WTC11 (cell line): ENCODE measurements at regions not wholly inside any gene's neighbourhood (a gene's known extent, or its start where the extent isn't known, plus 50 kb on each side); places are given as distances from the start of the nearest gene placed in this dataset.

ENCODE experiments used
- ATAC-seq: fragments of 200-7000 bp; cut with Tn5 transposase; 2 replicates; pipeline ENCODE4 v1.10.0; 2021; ENCODE audit warnings: mild to moderate bottlenecking, moderate library complexity
- CTCF ChIA-PET: fragments of 300-600 bp; sonication (Branson Sonifier 250); formaldehyde crosslinking; loops from one replicate; lab custom pipeline; 2021; ENCODE audit warnings: antibody characterized with exemption; lab: Charles Lee
- POLR2A ChIA-PET: fragments of 350-600 bp; sonication (Branson Sonifier 250); formaldehyde crosslinking; loops from one replicate; lab custom pipeline; 2021; ENCODE audit warnings: antibody characterized with exemption; lab: Charles Lee
- DNase-seq: peaks from one replicate; pipeline ENCODE4 v3.0.0; 2021; ENCODE audit warnings: low spot score
- H3K27ac Mint-ChIP-seq: 2 replicates; pipeline ENCODE4 v1.8.0; 2021; ENCODE audit warnings: mixed read lengths
- H3K27me3 Mint-ChIP-seq: 2 replicates; pipeline ENCODE4 v1.8.0; 2021; ENCODE audit warnings: low read depth, mild to moderate bottlenecking, moderate library complexity, mixed read lengths
- H3K36me3 Mint-ChIP-seq: 2 replicates; pipeline ENCODE4 v1.8.0; 2021; ENCODE audit warnings: mixed read lengths
- H3K4me1 Mint-ChIP-seq: 2 replicates; pipeline ENCODE4 v1.8.0; 2022; ENCODE audit warnings: mixed read lengths
- H3K4me3 Mint-ChIP-seq: 2 replicates; pipeline ENCODE4 v1.8.0; 2021; ENCODE audit warnings: mild to moderate bottlenecking, moderate library complexity, mixed read lengths
- H3K9me3 Mint-ChIP-seq: 2 replicates; pipeline ENCODE4 v1.8.0; 2021; ENCODE audit warnings: mixed read lengths
- ATF2 ChIP-seq: sonication (generic); formaldehyde crosslinking; IDR thresholded peaks from 2 replicates; pipeline ENCODE4 v1.8.1; 2022; ENCODE audit warnings: low read depth, missing genetic modification reagents, borderline replicate concordance
- ATF6 ChIP-seq: sonication (generic); formaldehyde crosslinking; IDR thresholded peaks from 2 replicates; pipeline ENCODE4 v1.8.1; 2023; ENCODE audit warnings: mild to moderate bottlenecking, missing genetic modification reagents
- E2F4 ChIP-seq: sonication (generic); formaldehyde crosslinking; IDR thresholded peaks from 2 replicates; pipeline ENCODE4 v1.8.1; 2022; ENCODE audit warnings: low read depth, mild to moderate bottlenecking, moderate library complexity, missing genetic modification reagents, borderline replicate concordance
- FOXK1 ChIP-seq: sonication (generic); formaldehyde crosslinking; IDR thresholded peaks from 2 replicates; pipeline ENCODE4 v1.8.0; 2022; ENCODE audit warnings: mild to moderate bottlenecking, moderate library complexity, missing genetic modification reagents
- FOXP4 ChIP-seq: sonication (generic); formaldehyde crosslinking; IDR thresholded peaks from 2 replicates; pipeline ENCODE4 v1.8.0; 2022; ENCODE audit warnings: mild to moderate bottlenecking, missing genetic modification reagents
- KAT7 ChIP-seq: sonication (generic); formaldehyde crosslinking; IDR thresholded peaks from 2 replicates; pipeline ENCODE4 v1.8.1; 2023; ENCODE audit warnings: missing genetic modification reagents, mild to moderate bottlenecking, borderline replicate concordance
- MXD4 ChIP-seq: fragments of 250-450 bp; sonication (Bioruptor Pico); IDR thresholded peaks from 2 replicates; pipeline ENCODE4 v1.8.0; 2021; ENCODE audit warnings: mild to moderate bottlenecking, moderate library complexity, borderline replicate concordance
- MYBL2 ChIP-seq: sonication (generic); formaldehyde crosslinking; IDR thresholded peaks from 2 replicates; pipeline ENCODE4 v1.8.1; 2023; ENCODE audit warnings: mild to moderate bottlenecking, moderate library complexity, missing genetic modification reagents
- NFYB ChIP-seq: sonication (generic); formaldehyde crosslinking; conservative IDR thresholded peaks from 2 replicates; pipeline ENCODE4 v1.8.0; 2022; ENCODE audit warnings: low read depth, missing genetic modification reagents
- PREB ChIP-seq: sonication (generic); formaldehyde crosslinking; IDR thresholded peaks from 2 replicates; pipeline ENCODE4 v1.8.1; 2022; ENCODE audit warnings: mild to moderate bottlenecking, missing genetic modification reagents, moderate library complexity, borderline replicate concordance
- RORB ChIP-seq: fragments of 250-450 bp; sonication (Bioruptor Pico); IDR thresholded peaks from 2 replicates; pipeline ENCODE4 v1.9.0; 2021; ENCODE audit warnings: mild to moderate bottlenecking
- SMAD4 ChIP-seq: sonication (generic); formaldehyde crosslinking; IDR thresholded peaks from 2 replicates; pipeline ENCODE4 v1.8.0; 2022; ENCODE audit warnings: mild to moderate bottlenecking, missing genetic modification reagents
- SP1 ChIP-seq: sonication (generic); formaldehyde crosslinking; conservative IDR thresholded peaks from 2 replicates; pipeline ENCODE4 v1.8.1; 2022; ENCODE audit warnings: missing genetic modification reagents
- TEAD1 ChIP-seq: sonication (generic); formaldehyde crosslinking; IDR thresholded peaks from 2 replicates; pipeline ENCODE4 v1.8.0; 2022; ENCODE audit warnings: mild to moderate bottlenecking, missing genetic modification reagents
- TEAD4 ChIP-seq: sonication (generic); formaldehyde crosslinking; IDR thresholded peaks from 2 replicates; pipeline ENCODE4 v1.8.0; 2022; ENCODE audit warnings: mild to moderate bottlenecking, missing genetic modification reagents
- USF1 ChIP-seq: sonication (generic); formaldehyde crosslinking; IDR thresholded peaks from 2 replicates; pipeline ENCODE4 v1.8.0; 2022; ENCODE audit warnings: mild to moderate bottlenecking, missing genetic modification reagents
- ZMAT4 ChIP-seq: fragments of 250-450 bp; sonication (Bioruptor Pico); IDR thresholded peaks from 2 replicates; pipeline ENCODE4 v1.9.0; 2021; ENCODE audit warnings: mild to moderate bottlenecking
- ZNF138 ChIP-seq: sonication (generic); formaldehyde crosslinking; conservative IDR thresholded peaks from 2 replicates; pipeline ENCODE4 v1.8.1; 2022; ENCODE audit warnings: mild to moderate bottlenecking, moderate library complexity, missing genetic modification reagents
- ZNF423 ChIP-seq: fragments of 250-450 bp; sonication (Bioruptor Pico); IDR thresholded peaks from 2 replicates; pipeline ENCODE4 v2.1.2; 2022; ENCODE audit warnings: mild to moderate bottlenecking, moderate library complexity
- ZSCAN18 ChIP-seq: fragments of 250-450 bp; sonication (Bioruptor Pico); IDR thresholded peaks from 2 replicates; pipeline ENCODE4 v2.1.2; 2022; ENCODE audit warnings: mild to moderate bottlenecking, moderate library complexity

- no peaks in the 10 kb centered on the region for H3K9me3 Mint-ChIP-seq
- H3K4me1 Mint-ChIP-seq = peaks cover 7% of the 10 kb centered on the region; the same call in 1 of the 2 replicates
- no peaks in the 10 kb centered on the region for H3K27me3 Mint-ChIP-seq
- no peak overlapping the region for H3K4me3 Mint-ChIP-seq
- no peak for TF ChIP-seq NFYB
- no peak for TF ChIP-seq ZNF423 (CRISPR knock-in tag)
- TF ChIP-seq ZSCAN18 (CRISPR knock-in tag) = no peak
- TF ChIP-seq SP1 (CRISPR knock-in tag) = no peak
- no peak for TF ChIP-seq FOXK1 (CRISPR knock-in tag)
- no peak for TF ChIP-seq KAT7
- TF ChIP-seq TEAD4 = no peak
- TF ChIP-seq, all 79 proteins: peak for 0
- no peak overlapping the region for H3K27ac Mint-ChIP-seq
- ChIA-PET POLR2A (no interaction called here), CTCF (interaction anchor here (0.6 kb wide), 1 partner anchor 45 kb away, joined by 5 read pairs; no protein-coding TSS in a partner anchor)
- no peaks in the 10 kb centered on the region for H3K36me3 Mint-ChIP-seq
- DNase-seq (no peak), ATAC-seq (no peak)
Measured at GRCh38 chr4:56092540-56092939, 143.8 kb downstream of the CEP135 start.

GRCh38 chr4:56086561-56086960, 137.8 kb downstream of the CEP135 start:
- Mint-ChIP-seq H3K36me3 (no peaks in the 10 kb centered on the region), H3K4me3 (no peak overlapping the region), H3K4me1 (peaks cover 15% of the 10 kb centered on the region), H3K9me3 (no peaks in the 10 kb centered on the region), H3K27ac (no peak overlapping the region), H3K27me3 (no peaks in the 10 kb centered on the region)
- CTCF ChIA-PET = no interaction called here
- DNase-seq (no peak), ATAC-seq (peak; percentile 20; the same call in 1 of the 2 replicates)
- TF ChIP-seq RORB (CRISPR knock-in tag) (no peak), MXD4 (CRISPR knock-in tag) (no peak), E2F4 (no peak), ZNF138 (no peak), PREB (CRISPR knock-in tag) (no peak), ZNF423 (CRISPR knock-in tag) (no peak), TEAD1 (CRISPR knock-in tag) (no peak), USF1 (CRISPR knock-in tag) (no peak), MYBL2 (no peak), SMAD4 (CRISPR knock-in tag) (no peak), ATF2 (CRISPR knock-in tag) (no peak), ZMAT4 (CRISPR knock-in tag) (no peak)
- POLR2A ChIA-PET = no interaction called here

- H3K4me3 Mint-ChIP-seq = no peak overlapping the region; the same call in 1 of the 2 replicates
- DNase-seq = peak; percentile 33
Measured at GRCh38 chr4:56086073-56086541, 137.4 kb downstream of the CEP135 start.

More at GRCh38 chr4:56086073-56086541, 137.4 kb downstream of the CEP135 start:
- ChIA-PET POLR2A (no interaction called here), CTCF (no interaction called here)
- H3K4me1 Mint-ChIP-seq = peaks cover 15% of the 10 kb centered on the region
- H3K27ac Mint-ChIP-seq = no peak overlapping the region
- peak; percentile 83 for ATAC-seq
- no peaks in the 10 kb centered on the region for H3K9me3 Mint-ChIP-seq
- TF ChIP-seq FOXP4 (CRISPR knock-in tag) (peak; percentile 69; the same call in 1 of the 2 replicates), ATF6 (no peak)
- TF ChIP-seq, all 79 proteins: peak for 1
- no peaks in the 10 kb centered on the region for H3K36me3 Mint-ChIP-seq
- H3K27me3 Mint-ChIP-seq = no peaks in the 10 kb centered on the region
